ENCODE measurements at regions not wholly inside any gene's neighbourhood (a gene's known extent, or its start where the extent isn't known, plus 50 kb on each side); places are given as distances from the start of the nearest gene placed in this dataset.

GRCh38 chr5:118555727-118556126 is 432.6 kb downstream of the DTWD2 start (continued):
- TF ChIP-seq ERG (CRISPR knock-in tag; IDR thresholded peaks at IDR 0.05), result no peak
- TF ChIP-seq PRRX2 (CRISPR knock-in tag; IDR thresholded peaks at IDR 0.05), result no peak
- TF ChIP-seq SP1 (CRISPR knock-in tag; conservative IDR thresholded peaks at IDR 0.05), result no peak
- TF ChIP-seq CREM (CRISPR knock-in tag; IDR thresholded peaks at IDR 0.05), result no peak
- no peak for TF ChIP-seq CTCF (IDR thresholded peaks at IDR 0.05)
- TF ChIP-seq ATF3 (CRISPR knock-in tag; conservative IDR thresholded peaks at IDR 0.05), result no peak

- H3K27ac Mint-ChIP-seq, result no peak overlapping the region
Measured at GRCh38 chr5:118554981-118555380, 433.4 kb downstream of the DTWD2 start.

GRCh38 chr5:118554241-118554640 is 434.1 kb downstream of the DTWD2 start:
- DNase-seq (ENCODE audit: low spot score), result no peak

More at GRCh38 chr5:118554981-118555380, 433.4 kb downstream of the DTWD2 start:
- DNase-seq (ENCODE audit: low spot score), result no peak
- peaks cover 25% of the 10 kb centered on the region for H3K4me1 Mint-ChIP-seq
- no peak for TF ChIP-seq MLX (CRISPR knock-in tag; IDR thresholded peaks at IDR 0.05)
- no peak for TF ChIP-seq ETV6 (CRISPR knock-in tag; IDR thresholded peaks at IDR 0.05)
- no peak for TF ChIP-seq ZNF232 (CRISPR knock-in tag; IDR thresholded peaks at IDR 0.05)
- no peak for TF ChIP-seq NR1H2 (CRISPR knock-in tag; IDR thresholded peaks at IDR 0.05)
- TF ChIP-seq GRHL2 (CRISPR knock-in tag; IDR thresholded peaks at IDR 0.05; ENCODE audit: insufficient replicate concordance, severe bottlenecking), result no peak
- CTCF ChIA-PET, result no interaction called here
- no peaks in the 10 kb centered on the region for H3K27me3 Mint-ChIP-seq (ENCODE audit: low read depth)
- no peaks in the 10 kb centered on the region for H3K9me3 Mint-ChIP-seq
- POLR2A ChIA-PET, result no interaction called here
- ATAC-seq, result no peak
- no peak overlapping the region for H3K4me3 Mint-ChIP-seq
- H3K36me3 Mint-ChIP-seq, result no peaks in the 10 kb centered on the region

More at GRCh38 chr5:118554241-118554640, 434.1 kb downstream of the DTWD2 start:
- Mint-ChIP-seq H3K4me1 (peaks cover 25% of the 10 kb centered on the region), H3K27me3 (ENCODE audit: low read depth) (no peaks in the 10 kb centered on the region), H3K4me3 (no peak overlapping the region), H3K27ac (no peak overlapping the region), H3K36me3 (no peaks in the 10 kb centered on the region), H3K9me3 (no peaks in the 10 kb centered on the region)
- ATAC-seq, result no peak
- CTCF ChIA-PET, result no interaction called here
- POLR2A ChIA-PET, result no interaction called here
- TF ChIP-seq HMGXB4 (CRISPR knock-in tag; IDR thresholded peaks at IDR 0.05) (no peak), SOX15 (CRISPR knock-in tag; IDR thresholded peaks at IDR 0.05) (no peak), ZBTB21 (CRISPR knock-in tag; IDR thresholded peaks at IDR 0.05; ENCODE audit: borderline replicate concordance) (no peak), IRF2 (CRISPR knock-in tag; IDR thresholded peaks at IDR 0.05; ENCODE audit: borderline replicate concordance, low read depth) (no peak), ZNF219 (CRISPR knock-in tag; IDR thresholded peaks at IDR 0.05; ENCODE audit: borderline replicate concordance) (no peak), MXD4 (CRISPR knock-in tag; IDR thresholded peaks at IDR 0.05; ENCODE audit: borderline replicate concordance) (no peak), ELF4 (CRISPR knock-in tag; IDR thresholded peaks at IDR 0.05; ENCODE audit: low read depth) (no peak), HMGA2 (CRISPR knock-in tag; IDR thresholded peaks at IDR 0.05) (no peak), JUN (CRISPR knock-in tag; IDR thresholded peaks at IDR 0.05) (no peak), AR (CRISPR knock-in tag; IDR thresholded peaks at IDR 0.05) (no peak), ZNF317 (CRISPR knock-in tag; IDR thresholded peaks at IDR 0.05; ENCODE audit: borderline replicate concordance, low read depth) (no peak), CREB1 (CRISPR knock-in tag; IDR thresholded peaks at IDR 0.05) (no peak), MAX (CRISPR knock-in tag; IDR thresholded peaks at IDR 0.05) (no peak), NR2C2 (CRISPR knock-in tag; IDR thresholded peaks at IDR 0.05) (no peak), KAT7 (CRISPR knock-in tag; IDR thresholded peaks at IDR 0.05; ENCODE audit: borderline replicate concordance) (no peak), ZNF396 (CRISPR knock-in tag; IDR thresholded peaks at IDR 0.05; ENCODE audit: borderline replicate concordance) (no peak), NR3C1 (CRISPR knock-in tag; conservative IDR thresholded peaks at IDR 0.05; ENCODE audit: low read depth) (no peak)
